ENCODE measurements at regions not wholly inside any gene's neighbourhood (a gene's known extent, or its start where the extent isn't known, plus 50 kb on each side); places are given as distances from the start of the nearest gene placed in this dataset.

GRCh38 chr3:21801631-21802030 lies 50.6 kb upstream of the ZNF385D start:
- no peak for DNase-seq

GRCh38 chr3:21803604-21804003 lies 52.6 kb upstream of the ZNF385D start:
- no peak for DNase-seq

GRCh38 chr3:21804330-21804729 lies 53.3 kb upstream of the ZNF385D start:
- no peak for DNase-seq

GRCh38 chr3:21806733-21807132 lies 55.7 kb upstream of the ZNF385D start:
- DNase-seq, result no peak

DNA sequence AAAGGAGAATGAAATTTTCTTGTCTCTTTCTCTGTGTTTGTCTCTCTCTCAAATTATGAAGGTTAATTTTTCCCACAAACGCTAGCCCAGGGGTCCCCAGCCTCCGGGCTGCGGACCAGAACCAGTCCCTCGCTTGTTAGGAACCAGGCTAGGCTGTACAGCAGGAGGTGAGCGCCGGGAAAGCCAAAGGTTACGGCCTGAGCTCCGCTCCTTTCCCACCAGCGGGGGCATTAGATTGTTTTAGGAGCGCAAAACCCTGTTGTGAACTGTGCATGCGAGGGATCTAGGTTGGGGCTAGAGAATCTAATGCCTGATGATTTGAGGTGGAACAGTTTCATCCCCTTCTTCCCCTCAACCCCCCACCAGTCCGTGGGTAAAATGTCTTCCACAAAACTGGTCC lies 74.7 kb upstream of the ZNF385D start:
- no peak for DNase-seq

DNA sequence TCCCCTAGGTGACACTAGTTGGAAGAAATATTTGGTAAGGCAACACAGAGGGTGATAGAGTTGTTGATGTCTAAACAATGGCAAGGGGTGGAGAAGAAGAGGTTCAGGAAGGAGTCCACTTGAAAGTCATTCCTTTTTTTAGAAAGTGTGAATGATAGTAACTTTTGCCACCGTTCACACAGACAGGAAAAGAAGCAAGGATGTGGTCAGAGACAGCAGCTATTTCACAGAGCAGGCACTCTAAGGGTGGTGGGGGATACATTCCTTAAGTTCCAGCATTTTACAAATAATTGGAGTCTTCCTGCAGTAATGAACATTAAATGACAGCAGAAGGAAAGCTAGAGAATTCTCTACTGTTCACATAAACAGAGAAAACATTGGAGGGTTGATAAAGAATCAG lies 75.4 kb upstream of the ZNF385D start:
- no peak for DNase-seq

DNA sequence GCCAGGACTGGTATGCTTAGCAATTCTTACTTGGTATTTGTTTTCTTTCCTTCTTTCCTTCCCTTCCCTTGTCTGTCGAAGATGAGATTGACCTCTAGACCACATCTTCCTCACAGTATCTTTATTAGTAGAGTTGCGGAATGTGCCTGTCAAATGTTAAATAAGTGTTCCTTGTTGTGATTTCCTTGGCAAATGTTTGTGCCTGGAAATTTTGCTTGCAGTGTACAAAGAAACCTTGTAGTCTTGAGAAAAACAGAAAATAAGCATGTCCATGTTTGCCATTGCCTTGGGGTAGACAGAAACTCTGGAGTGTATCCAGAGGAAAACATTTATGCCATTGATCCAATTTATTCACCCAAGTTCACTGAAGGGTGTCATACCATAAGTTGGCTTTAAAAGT lies 79.5 kb upstream of the ZNF385D start:
- DNase-seq, result no peak

- no peak for DNase-seq
Observed at GRCh38 chr3:21835264-21835663, 84.3 kb upstream of the ZNF385D start.

- DNase-seq, result no peak
Observed at GRCh38 chr3:21836227-21836626, 85.2 kb upstream of the ZNF385D start.

- no peak for DNase-seq
Observed at GRCh38 chr3:21839176-21839575, 88.2 kb upstream of the ZNF385D start.

GRCh38 chr3:21839592-21839991 lies 88.6 kb upstream of the ZNF385D start:
- DNase-seq, result no peak

DNA sequence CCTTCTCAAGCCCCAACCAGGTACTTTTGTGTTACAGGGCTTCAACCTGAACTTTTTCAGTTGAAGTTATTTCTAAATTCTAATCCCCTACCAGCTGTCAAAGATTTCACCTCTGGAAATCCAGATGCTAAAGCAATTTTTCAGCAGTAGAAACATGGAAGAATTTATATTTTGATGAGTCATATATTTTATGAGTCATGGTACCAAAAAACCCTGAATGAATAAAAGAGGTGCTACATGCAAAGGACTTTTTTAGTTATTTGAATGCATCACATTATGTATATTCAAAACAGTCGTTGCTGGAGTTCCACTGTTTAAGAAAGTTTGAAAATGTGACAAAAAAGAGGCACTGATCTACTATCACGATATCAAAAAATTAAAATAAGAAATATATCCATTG lies 96.0 kb upstream of the ZNF385D start:
- DNase-seq, result no peak

GRCh38 chr3:21859124-21860081 lies 108.4 kb upstream of the ZNF385D start:
- DNase-seq, result no peak

DNA sequence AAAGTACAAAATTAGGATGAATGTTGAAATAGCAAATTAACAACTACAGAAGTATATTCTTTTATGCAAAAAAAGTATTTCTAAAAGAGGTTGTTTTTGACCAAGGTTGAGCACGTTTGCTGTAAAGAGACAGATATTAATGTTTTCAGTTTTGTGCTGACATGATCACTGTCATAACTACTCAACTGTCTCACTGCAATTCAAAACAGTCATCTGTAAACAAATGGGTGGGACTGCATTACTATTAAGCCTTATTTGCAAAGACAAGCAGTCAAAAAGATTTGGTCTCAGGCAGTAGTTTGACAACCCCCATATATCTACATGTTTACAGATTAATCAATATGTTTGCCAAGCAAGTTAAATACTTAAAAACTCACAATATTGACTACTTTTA lies 109.1 kb upstream of the ZNF385D start:
- DNase-seq, result no peak

DNA sequence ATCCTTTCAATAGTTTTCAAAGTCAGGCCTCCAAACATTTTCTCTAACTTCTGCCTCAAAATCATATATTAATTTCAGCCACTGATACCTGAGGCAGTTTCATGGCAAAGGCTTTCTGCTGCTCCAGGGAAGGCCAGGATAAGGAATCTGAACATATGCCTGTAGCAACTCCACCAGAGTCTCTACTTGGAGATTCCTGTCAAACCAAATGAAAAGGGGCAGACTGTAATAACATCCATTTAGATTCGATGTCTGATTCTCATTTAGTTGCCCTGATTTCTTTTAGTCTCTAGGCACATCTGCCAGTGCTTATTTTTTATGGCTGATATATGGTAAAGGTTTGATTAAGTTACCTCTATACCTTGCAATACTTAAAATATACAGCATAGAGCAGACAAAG lies 109.6 kb upstream of the ZNF385D start:
- DNase-seq, result no peak

DNA sequence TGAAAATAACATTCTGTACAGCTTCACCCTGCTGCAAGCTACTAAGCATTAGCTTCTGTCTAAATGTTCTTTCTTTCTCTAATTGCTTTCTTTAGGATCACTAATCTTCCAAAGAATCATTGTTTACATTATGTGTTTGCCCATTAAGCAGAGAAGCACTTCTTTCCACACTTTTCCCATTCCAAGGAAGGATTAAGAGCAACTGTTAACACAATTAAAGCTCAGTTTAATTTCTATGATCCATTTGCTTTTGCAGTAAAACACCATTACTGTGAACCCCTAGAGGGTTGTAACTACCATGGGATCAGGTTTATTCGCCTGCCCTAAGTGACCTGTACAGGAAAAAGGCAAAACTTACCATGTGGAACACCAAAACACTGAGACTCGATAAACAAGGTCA lies 125.8 kb upstream of the ZNF385D start:
- DNase-seq, result no peak

DNA sequence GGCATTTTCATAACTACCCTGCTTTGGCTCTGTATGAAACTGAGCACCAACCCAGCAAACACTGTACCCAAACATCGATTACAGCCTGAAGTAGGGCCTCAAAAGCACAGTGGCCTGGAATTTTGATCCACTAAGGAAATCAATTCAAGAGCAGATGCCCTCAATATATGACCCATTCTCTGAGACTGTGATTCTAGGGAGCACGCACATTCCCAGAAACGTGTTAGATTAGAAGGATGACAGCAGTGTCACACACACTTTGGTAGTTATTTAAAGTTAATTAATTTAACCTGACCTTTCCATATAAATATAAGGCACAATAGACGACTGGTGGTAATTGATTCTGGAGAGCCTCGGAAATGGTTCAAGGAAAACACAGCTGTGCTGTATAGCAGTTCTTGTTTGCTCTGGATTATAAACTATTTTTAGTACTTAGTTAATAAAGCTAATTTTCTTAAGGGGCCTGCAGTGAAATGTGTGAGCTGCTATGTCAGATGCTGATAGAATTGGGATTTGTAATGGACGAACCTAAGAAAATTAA lies 126.3 kb upstream of the ZNF385D start:
- no peak for DNase-seq

- no peak for DNase-seq
Observed at GRCh38 chr3:21879184-21879886, 128.3 kb upstream of the ZNF385D start.

GRCh38 chr3:21888656-21889055 lies 137.6 kb upstream of the ZNF385D start:
- DNase-seq, result no peak

DNA sequence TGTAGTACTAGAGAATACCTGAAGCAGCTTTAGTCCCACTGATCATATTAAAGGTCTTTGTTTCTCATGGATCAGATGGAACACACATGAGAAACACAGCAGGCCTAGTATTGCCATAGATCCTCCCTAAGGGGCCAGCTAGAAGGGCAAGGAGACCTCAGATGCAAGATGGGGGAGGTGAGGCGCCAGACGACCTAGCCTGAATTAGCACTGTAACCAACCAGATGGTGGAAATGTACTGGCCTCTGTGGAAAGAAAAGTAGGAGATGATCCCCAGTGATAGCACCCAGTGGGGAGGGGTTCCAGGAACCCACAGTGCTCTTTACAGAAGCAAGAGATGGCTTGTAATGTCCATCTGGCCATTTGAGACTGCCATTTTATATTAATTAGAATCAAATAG lies 138.2 kb upstream of the ZNF385D start:
- no peak for DNase-seq

- no peak for DNase-seq
Observed at GRCh38 chr3:21892104-21892503, 141.1 kb upstream of the ZNF385D start.

GRCh38 chr3:21893242-21893641 lies 142.2 kb upstream of the ZNF385D start:
- DNase-seq, result no peak

DNA sequence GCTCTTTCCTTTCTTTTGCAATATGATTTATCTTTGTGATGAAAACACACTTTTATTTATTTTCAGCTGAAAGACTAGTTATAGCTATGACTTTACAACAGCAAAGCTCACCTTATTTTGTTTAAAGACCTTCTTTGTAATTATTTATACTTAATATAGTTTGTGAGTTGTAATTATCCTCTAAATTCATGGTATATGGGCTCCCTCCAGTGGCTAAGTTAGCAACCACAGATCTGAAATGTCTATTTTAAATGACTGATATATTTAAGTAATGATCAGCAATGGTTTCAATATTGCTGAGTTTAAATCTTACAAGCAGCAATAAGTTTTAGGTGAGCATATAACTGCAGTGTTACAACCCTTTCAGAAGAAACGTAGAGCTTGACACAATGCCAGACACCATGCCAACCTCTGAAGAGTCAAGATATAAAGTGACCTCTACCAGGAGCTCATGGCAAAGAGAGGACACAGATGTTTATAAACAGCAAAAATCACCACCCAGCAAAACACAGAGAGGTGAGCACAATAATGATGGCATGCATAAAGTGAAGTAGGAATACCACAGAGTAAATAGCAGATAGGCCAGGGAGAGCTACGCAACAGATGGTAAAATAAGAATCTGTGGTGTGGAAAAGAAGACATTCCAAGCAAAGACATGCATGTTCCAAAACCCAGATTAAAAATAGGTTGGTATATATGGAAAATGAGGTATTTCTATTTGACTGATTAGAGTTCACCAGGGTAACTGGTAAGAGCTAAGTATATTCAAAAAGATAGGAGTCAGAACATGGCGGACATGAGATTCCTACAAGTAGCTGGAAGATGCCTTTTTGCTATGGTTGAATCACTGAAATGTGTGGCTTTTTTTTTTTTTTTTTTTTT lies 143.7 kb upstream of the ZNF385D start:
- no peak for DNase-seq

Measured in stimulated activated CD4-positive, alpha-beta T cell treated with anti-CD3 and anti-CD28 coated beads, Interleukin-4, amount 100 ng/mL, for 24 hours (primary cell).